Neural progenitor cell (in vitro differentiated cells): ENCODE measurements at regions not wholly inside any gene's neighbourhood (a gene's known extent, or its start where the extent isn't known, plus 50 kb on each side); places are given as distances from the start of the nearest gene placed in this dataset.

Experiments
- DNase-seq: peaks from one replicate; pipeline ENCODE4 v3.0.0-alpha.2; 2016; ENCODE audit warnings: low spot score
- H2AFZ ChIP-seq: fragments of 200-600 bp; sonication (generic); replicated peaks from 2 replicates; pipeline ENCODE4 v1.6.1; 2016; ENCODE audit warnings: antibody characterized with exemption
- H3F3A ChIP-seq: fragments of 200-600 bp; sonication (generic); 2 replicates; pipeline ENCODE4 v1.6.1; 2016; ENCODE audit warnings: antibody characterized with exemption, low read depth
- H3K27ac ChIP-seq: fragments of 200-600 bp; sonication (generic); 2 replicates; pipeline ENCODE4 v1.5.1; 2016; ENCODE audit warnings: mild to moderate bottlenecking
- H3K27me3 ChIP-seq: fragments of 200-600 bp; sonication (generic); 2 replicates; pipeline ENCODE4 v1.6.1; 2016; ENCODE audit warnings: mild to moderate bottlenecking, moderate library complexity
- H3K36me3 ChIP-seq: fragments of 200-600 bp; sonication (generic); 2 replicates; pipeline ENCODE4 v1.5.1; 2016
- H3K4me1 ChIP-seq: fragments of 200-600 bp; sonication (generic); 2 replicates; pipeline ENCODE4 v1.6.1; 2016; ENCODE audit warnings: mixed run types
- H3K4me2 ChIP-seq: fragments of 200-600 bp; sonication (generic); 2 replicates; pipeline ENCODE4 v1.6.1; 2016
- H3K4me3 ChIP-seq: fragments of 200-600 bp; sonication (generic); 2 replicates; pipeline ENCODE4 v1.5.1; 2016
- H3K79me2 ChIP-seq: fragments of 200-600 bp; sonication (generic); 2 replicates; pipeline ENCODE4 v1.6.1; 2016; ENCODE audit warnings: low read depth
- H3K9ac ChIP-seq: fragments of 200-600 bp; sonication (generic); 2 replicates; pipeline ENCODE4 v1.6.1; 2016
- H3K9me3 ChIP-seq: fragments of 200-600 bp; sonication (generic); 2 replicates; pipeline ENCODE4 v1.5.1; 2016; ENCODE audit warnings: low read depth
- H4K20me1 ChIP-seq: fragments of 200-600 bp; sonication (generic); 2 replicates; pipeline ENCODE4 v1.6.1; 2016; ENCODE audit warnings: low read depth
- H3K27ac Mint-ChIP-seq: 3 replicates; pipeline ENCODE4 v1.8.0; 2021; ENCODE audit warnings: mixed read lengths
- H3K27me3 Mint-ChIP-seq: 2 replicates; pipeline ENCODE4 v1.8.0; 2022; ENCODE audit warnings: low read depth, mild to moderate bottlenecking, inconsistent platforms, moderate library complexity, mixed read lengths; ENCODE audit not compliant: insufficient read depth
- H3K36me3 Mint-ChIP-seq: 3 replicates; pipeline ENCODE4 v1.8.0; 2021; ENCODE audit warnings: mixed read lengths
- H3K4me1 Mint-ChIP-seq: 3 replicates; pipeline ENCODE4 v1.8.0; 2021; ENCODE audit warnings: mixed read lengths
- H3K4me3 Mint-ChIP-seq: 3 replicates; pipeline ENCODE4 v1.8.0; 2021; ENCODE audit warnings: mild to moderate bottlenecking, moderate library complexity, mixed read lengths
- H3K9me3 Mint-ChIP-seq: 3 replicates; pipeline ENCODE4 v1.8.0; 2020; ENCODE audit warnings: mixed read lengths
- CTCF ChIP-seq: fragments of 200-600 bp; sonication (generic); IDR thresholded peaks from 2 replicates; pipeline ENCODE4 v1.5.1; 2017; ENCODE audit warnings: antibody characterized with exemption, mild to moderate bottlenecking
- EZH2 ChIP-seq: fragments of 200-600 bp; sonication (generic); IDR thresholded peaks from 2 replicates; pipeline ENCODE4 v1.6.1; 2017; ENCODE audit warnings: antibody characterized with exemption, mild to moderate bottlenecking, moderate library complexity
- EZH2phosphoT487 ChIP-seq: fragments of 200-600 bp; sonication (generic); IDR thresholded peaks from 2 replicates; pipeline ENCODE4 v1.6.1; 2017; ENCODE audit warnings: antibody characterized with exemption

- no peak overlapping the region for H2AFZ ChIP-seq
- H3K27me3 ChIP-seq, result no peaks in the 10 kb centered on the region
- Mint-ChIP-seq H3K27me3 (peaks cover 6% of the 10 kb centered on the region), H3K27ac (no peak overlapping the region), H3K4me3 (no peak overlapping the region), H3K36me3 (no peaks in the 10 kb centered on the region), H3K9me3 (peaks cover 3% of the 10 kb centered on the region), H3K4me1 (no peaks in the 10 kb centered on the region)
- no peaks in the 10 kb centered on the region for H3K36me3 ChIP-seq
- no peak for DNase-seq
- H3K9ac ChIP-seq, result no peak overlapping the region
- H3F3A ChIP-seq, result no peaks in the 10 kb centered on the region
- H3K4me3 ChIP-seq, result no peak overlapping the region
- H3K4me2 ChIP-seq, result no peak overlapping the region
- no peaks in the 10 kb centered on the region for H3K9me3 ChIP-seq
- H3K27ac ChIP-seq, result no peak overlapping the region
- H3K79me2 ChIP-seq, result no peaks in the 10 kb centered on the region
- no peaks in the 10 kb centered on the region for H4K20me1 ChIP-seq
- TF ChIP-seq CTCF (no peak), EZH2phosphoT487 (no peak), EZH2 (no peak)
- peaks cover 7% of the 10 kb centered on the region for H3K4me1 ChIP-seq
Measured at GRCh38 chr5:158513490-158514318, 586.0 kb downstream of the EBF1 start.

GRCh38 chr5:158511454-158511853 is 588.3 kb downstream of the EBF1 start:
- Histone ChIP-seq H3K79me2 (no peaks in the 10 kb centered on the region), H3K36me3 (peaks cover 6% of the 10 kb centered on the region), H3K4me3 (no peak overlapping the region), H3K27ac (no peak overlapping the region), H3K4me1 (peaks cover 7% of the 10 kb centered on the region), H3K9ac (no peak overlapping the region), H3K9me3 (peaks cover 8% of the 10 kb centered on the region), H3K4me2 (no peak overlapping the region), H3F3A (no peaks in the 10 kb centered on the region), H3K27me3 (no peaks in the 10 kb centered on the region), H4K20me1 (no peaks in the 10 kb centered on the region), H2AFZ (no peak overlapping the region)
- Mint-ChIP-seq H3K36me3 (no peaks in the 10 kb centered on the region), H3K9me3 (peaks cover 8% of the 10 kb centered on the region), H3K27me3 (peaks cover 4% of the 10 kb centered on the region), H3K27ac (no peak overlapping the region), H3K4me1 (no peaks in the 10 kb centered on the region), H3K4me3 (no peak overlapping the region)
- TF ChIP-seq EZH2phosphoT487 (no peak), EZH2 (no peak)
- DNase-seq, result no peak

GRCh38 chr5:158510479-158510878 is 589.2 kb downstream of the EBF1 start:
- Histone ChIP-seq H3K27me3 (no peaks in the 10 kb centered on the region), H3K36me3 (peaks cover 6% of the 10 kb centered on the region), H4K20me1 (no peaks in the 10 kb centered on the region), H2AFZ (no peak overlapping the region), H3K9ac (no peak overlapping the region), H3K27ac (no peak overlapping the region), H3K4me2 (no peak overlapping the region), H3K9me3 (peaks cover 16% of the 10 kb centered on the region), H3K4me1 (peaks cover 7% of the 10 kb centered on the region), H3K4me3 (no peak overlapping the region), H3K79me2 (no peaks in the 10 kb centered on the region), H3F3A (no peaks in the 10 kb centered on the region)
- Mint-ChIP-seq H3K36me3 (no peaks in the 10 kb centered on the region), H3K4me3 (no peak overlapping the region), H3K27me3 (peaks cover 1% of the 10 kb centered on the region), H3K9me3 (peaks cover 16% of the 10 kb centered on the region), H3K4me1 (no peaks in the 10 kb centered on the region), H3K27ac (no peak overlapping the region)
- no peak for DNase-seq
- no peak for TF ChIP-seq EZH2phosphoT487
- no peak for TF ChIP-seq EZH2
- no peak for TF ChIP-seq CTCF

GRCh38 chr5:158506648-158507047 is 593.1 kb downstream of the EBF1 start:
- Mint-ChIP-seq H3K36me3 (no peaks in the 10 kb centered on the region), H3K27me3 (no peaks in the 10 kb centered on the region), H3K4me3 (no peak overlapping the region), H3K4me1 (peaks cover 10% of the 10 kb centered on the region), H3K27ac (no peak overlapping the region), H3K9me3 (peaks cover 25% of the 10 kb centered on the region)
- H4K20me1 ChIP-seq, result no peaks in the 10 kb centered on the region
- no peak for DNase-seq
- peaks cover 16% of the 10 kb centered on the region for H3K9me3 ChIP-seq
- H3K36me3 ChIP-seq, result peaks cover 6% of the 10 kb centered on the region
- H3K4me1 ChIP-seq, result no peaks in the 10 kb centered on the region
- no peaks in the 10 kb centered on the region for H3F3A ChIP-seq
- TF ChIP-seq CTCF (no peak), EZH2 (no peak), EZH2phosphoT487 (no peak)
- H3K4me2 ChIP-seq, result no peak overlapping the region
- no peaks in the 10 kb centered on the region for H3K79me2 ChIP-seq
- H3K27ac ChIP-seq, result no peak overlapping the region
- no peak overlapping the region for H3K4me3 ChIP-seq
- H3K9ac ChIP-seq, result no peak overlapping the region
- H2AFZ ChIP-seq, result no peak overlapping the region
- no peaks in the 10 kb centered on the region for H3K27me3 ChIP-seq
